ENCODE measurements at regions not wholly inside any gene's neighbourhood (a gene's known extent, or its start where the extent isn't known, plus 50 kb on each side); places are given as distances from the start of the nearest gene placed in this dataset.

DNA sequence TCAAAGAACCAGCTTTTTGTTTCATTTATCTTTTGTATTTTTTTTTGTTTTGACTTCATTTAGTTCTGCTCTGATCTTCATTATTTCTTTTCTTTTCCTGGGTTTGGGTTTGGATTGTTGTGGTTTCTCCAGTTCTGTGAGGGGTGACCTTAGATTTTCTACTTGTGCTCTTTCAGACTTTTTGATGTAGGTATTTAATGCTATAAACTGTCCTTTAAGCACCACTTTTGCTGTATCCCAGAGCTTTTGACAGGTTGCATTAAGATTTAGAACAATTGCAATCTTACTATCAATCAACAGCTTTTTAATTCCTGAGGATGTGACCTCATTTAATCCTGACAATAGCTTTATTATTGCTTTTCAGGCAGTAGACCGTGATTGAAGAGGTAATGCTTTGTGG, 94.3 kb downstream of the ZNF280B start:
- Histone ChIP-seq H3K27ac (ENCODE audit: insufficient read depth, low read depth, low read length, poor library complexity, severe bottlenecking) (no peak overlapping the region), H3K4me3 (ENCODE audit: insufficient read depth, low read depth, low read length) (no peak overlapping the region), H3K27me3 (ENCODE audit: control insufficient read depth, insufficient read depth, low read length, poor library complexity, severe bottlenecking) (peaks cover 92% of the 10 kb centered on the region), H3K36me3 (ENCODE audit: control insufficient read depth, insufficient read depth, low read length) (no peaks in the 10 kb centered on the region), H3K9me3 (ENCODE audit: control insufficient read depth, low read length) (no peaks in the 10 kb centered on the region), H3K4me1 (ENCODE audit: control insufficient read depth, insufficient read depth, low read length) (no peaks in the 10 kb centered on the region)
- 67 to 71% methylated on average over 1 of the region's 1 CpG for WGBS, 2 experiments

DNA sequence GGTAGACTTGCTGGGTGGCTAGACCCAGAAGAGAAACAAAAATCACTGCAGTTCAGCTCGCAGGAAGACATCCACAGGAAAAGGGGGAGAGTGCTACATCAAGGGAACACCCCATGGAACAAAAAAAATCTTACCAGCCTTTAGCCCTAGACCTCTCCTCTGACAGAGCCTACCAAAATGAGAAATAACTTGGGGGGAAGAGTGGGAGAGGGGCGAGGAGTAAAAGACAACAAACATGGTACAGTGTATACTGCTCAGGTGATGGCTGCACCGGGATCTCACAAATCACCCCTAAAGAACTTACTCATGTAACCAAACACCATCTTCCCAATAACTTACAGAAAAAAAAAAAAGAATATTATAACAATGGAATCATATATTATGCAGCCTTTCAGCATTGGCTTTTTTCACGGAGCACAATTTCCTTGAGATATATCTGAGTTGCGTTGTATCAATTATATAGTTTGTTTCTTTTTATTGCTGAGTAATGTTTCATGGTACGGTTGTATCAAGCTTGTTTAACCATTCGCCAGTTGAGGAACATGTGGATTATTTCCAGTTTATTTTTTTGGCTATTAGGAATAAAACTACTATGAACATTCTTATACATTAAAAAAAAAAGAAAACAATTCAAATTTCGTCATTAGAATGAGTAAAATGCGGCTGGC, 90.9 kb downstream of the ZNF280B start:
- no peaks in the 10 kb centered on the region for H3K4me1 ChIP-seq (ENCODE audit: control insufficient read depth, insufficient read depth, low read length)
- no peak overlapping the region for H3K27ac ChIP-seq (ENCODE audit: insufficient read depth, low read depth, low read length, poor library complexity, severe bottlenecking)
- 75 to 78% methylated on average over 8 of the region's 9 CpGs for WGBS, 2 experiments
- no peaks in the 10 kb centered on the region for H3K36me3 ChIP-seq (ENCODE audit: control insufficient read depth, insufficient read depth, low read length)
- no peak overlapping the region for H3K4me3 ChIP-seq (ENCODE audit: insufficient read depth, low read depth, low read length)
- H3K9me3 ChIP-seq (ENCODE audit: control insufficient read depth, low read length), result no peaks in the 10 kb centered on the region
- peaks cover 97% of the 10 kb centered on the region for H3K27me3 ChIP-seq (ENCODE audit: control insufficient read depth, insufficient read depth, low read length, poor library complexity, severe bottlenecking)

DNA sequence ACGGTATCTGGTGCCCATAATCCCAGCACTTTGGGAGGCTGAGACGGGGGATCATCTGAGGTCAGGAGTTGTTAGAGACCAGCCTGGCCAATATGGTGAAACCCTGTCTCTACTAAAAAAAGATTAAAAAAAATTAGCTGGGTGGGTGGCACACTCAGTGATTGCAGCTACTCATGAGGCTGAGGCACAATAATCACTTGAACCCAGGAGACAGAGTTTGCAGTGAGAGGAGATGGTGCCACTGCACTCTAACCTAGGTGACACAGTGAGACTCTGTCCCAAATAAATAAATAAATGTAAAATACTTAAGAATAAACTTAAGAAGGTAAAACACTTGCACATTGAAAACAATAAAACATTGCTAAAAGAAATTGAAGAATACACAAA, 90.4 kb downstream of the ZNF280B start:
- Histone ChIP-seq H3K4me1 (ENCODE audit: control insufficient read depth, insufficient read depth, low read length) (no peaks in the 10 kb centered on the region), H3K27ac (ENCODE audit: insufficient read depth, low read depth, low read length, poor library complexity, severe bottlenecking) (no peak overlapping the region), H3K27me3 (ENCODE audit: control insufficient read depth, insufficient read depth, low read length, poor library complexity, severe bottlenecking) (peaks cover 94% of the 10 kb centered on the region), H3K9me3 (ENCODE audit: control insufficient read depth, low read length) (no peaks in the 10 kb centered on the region), H3K36me3 (ENCODE audit: control insufficient read depth, insufficient read depth, low read length) (no peaks in the 10 kb centered on the region), H3K4me3 (ENCODE audit: insufficient read depth, low read depth, low read length) (no peak overlapping the region)
- WGBS, 2 experiments, result 89 to 92% methylated on average over 2 of the region's 2 CpGs

DNA sequence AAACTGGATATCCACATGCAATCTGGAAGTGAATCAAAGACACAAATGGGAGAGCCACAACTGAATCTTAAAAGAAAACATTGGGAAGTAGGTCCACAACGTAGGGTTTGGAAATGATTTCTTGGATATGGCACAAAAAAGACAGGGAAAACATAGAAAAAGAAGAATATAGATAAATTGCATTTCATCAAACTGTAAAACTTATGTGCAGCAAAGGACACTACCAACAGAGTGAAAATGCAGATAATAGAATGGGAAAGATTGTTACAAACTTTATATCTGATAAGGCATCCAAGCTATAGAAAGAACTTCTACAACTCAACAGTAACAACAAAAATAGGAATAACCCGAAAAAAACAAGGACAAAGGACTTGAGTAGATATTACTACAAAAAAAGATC, 89.6 kb downstream of the ZNF280B start:
- H3K9me3 ChIP-seq (ENCODE audit: control insufficient read depth, low read length), result no peaks in the 10 kb centered on the region
- H3K27me3 ChIP-seq (ENCODE audit: control insufficient read depth, insufficient read depth, low read length, poor library complexity, severe bottlenecking), result peaks cover 91% of the 10 kb centered on the region
- H3K4me3 ChIP-seq (ENCODE audit: insufficient read depth, low read depth, low read length), result no peak overlapping the region
- no peaks in the 10 kb centered on the region for H3K4me1 ChIP-seq (ENCODE audit: control insufficient read depth, insufficient read depth, low read length)
- H3K36me3 ChIP-seq (ENCODE audit: control insufficient read depth, insufficient read depth, low read length), result no peaks in the 10 kb centered on the region
- 43 to 60% methylated on average over 1 to 2 of the region's 2 CpGs for WGBS, 2 experiments
- H3K27ac ChIP-seq (ENCODE audit: insufficient read depth, low read depth, low read length, poor library complexity, severe bottlenecking), result no peak overlapping the region

DNA sequence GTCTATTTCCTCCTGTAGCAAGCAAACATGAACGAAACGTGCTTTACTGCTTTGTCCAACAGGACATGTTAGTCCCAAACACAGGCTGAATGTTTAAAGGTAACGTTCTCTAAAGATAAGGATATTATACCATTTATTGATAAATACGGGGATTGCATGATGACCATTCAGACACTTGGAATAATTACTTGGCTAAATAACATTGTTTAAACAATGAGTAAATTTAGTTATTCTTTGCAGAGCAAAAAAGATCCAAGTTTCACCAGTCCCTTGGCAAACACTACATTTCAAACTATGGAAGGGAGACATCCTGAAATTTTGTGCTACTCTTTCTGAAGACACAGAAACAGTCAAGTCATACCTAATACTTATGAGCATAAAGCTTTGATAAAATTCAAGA, 88.0 kb downstream of the ZNF280B start:
- WGBS, 2 experiments, result 70 to 73% methylated on average over 3 to 4 of the region's 4 CpGs
- Histone ChIP-seq H3K9me3 (ENCODE audit: control insufficient read depth, low read length) (no peaks in the 10 kb centered on the region), H3K27me3 (ENCODE audit: control insufficient read depth, insufficient read depth, low read length, poor library complexity, severe bottlenecking) (peaks cover 88% of the 10 kb centered on the region), H3K4me3 (ENCODE audit: insufficient read depth, low read depth, low read length) (no peak overlapping the region), H3K36me3 (ENCODE audit: control insufficient read depth, insufficient read depth, low read length) (no peaks in the 10 kb centered on the region), H3K4me1 (ENCODE audit: control insufficient read depth, insufficient read depth, low read length) (no peaks in the 10 kb centered on the region), H3K27ac (ENCODE audit: insufficient read depth, low read depth, low read length, poor library complexity, severe bottlenecking) (no peak overlapping the region)

DNA sequence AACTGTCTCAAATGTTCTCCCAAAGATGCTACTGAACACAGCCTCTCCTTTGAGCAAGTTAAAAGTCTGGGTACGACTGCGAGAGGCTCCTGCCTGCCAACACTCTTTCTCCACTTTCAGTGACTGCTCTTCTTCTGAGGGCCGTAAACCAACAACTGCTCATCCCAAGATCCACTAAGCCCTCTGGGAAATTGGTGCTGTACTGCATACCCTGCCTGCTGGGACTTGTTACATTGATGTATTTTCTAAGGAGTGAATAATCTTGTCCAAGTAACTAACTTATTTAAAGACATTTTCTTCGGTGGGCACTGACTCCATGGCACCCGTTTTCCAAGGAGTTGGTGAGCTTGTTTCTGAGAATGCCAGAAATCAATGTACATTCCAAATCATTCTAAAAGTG, 87.2 kb downstream of the ZNF280B start:
- Histone ChIP-seq H3K9me3 (ENCODE audit: control insufficient read depth, low read length) (no peaks in the 10 kb centered on the region), H3K27ac (ENCODE audit: insufficient read depth, low read depth, low read length, poor library complexity, severe bottlenecking) (no peak overlapping the region), H3K27me3 (ENCODE audit: control insufficient read depth, insufficient read depth, low read length, poor library complexity, severe bottlenecking) (peaks cover 88% of the 10 kb centered on the region), H3K4me1 (ENCODE audit: control insufficient read depth, insufficient read depth, low read length) (no peaks in the 10 kb centered on the region), H3K4me3 (ENCODE audit: insufficient read depth, low read depth, low read length) (no peak overlapping the region), H3K36me3 (ENCODE audit: control insufficient read depth, insufficient read depth, low read length) (no peaks in the 10 kb centered on the region)
- 54 to 67% methylated on average over 3 to 5 of the region's 5 CpGs for WGBS, 2 experiments

DNA sequence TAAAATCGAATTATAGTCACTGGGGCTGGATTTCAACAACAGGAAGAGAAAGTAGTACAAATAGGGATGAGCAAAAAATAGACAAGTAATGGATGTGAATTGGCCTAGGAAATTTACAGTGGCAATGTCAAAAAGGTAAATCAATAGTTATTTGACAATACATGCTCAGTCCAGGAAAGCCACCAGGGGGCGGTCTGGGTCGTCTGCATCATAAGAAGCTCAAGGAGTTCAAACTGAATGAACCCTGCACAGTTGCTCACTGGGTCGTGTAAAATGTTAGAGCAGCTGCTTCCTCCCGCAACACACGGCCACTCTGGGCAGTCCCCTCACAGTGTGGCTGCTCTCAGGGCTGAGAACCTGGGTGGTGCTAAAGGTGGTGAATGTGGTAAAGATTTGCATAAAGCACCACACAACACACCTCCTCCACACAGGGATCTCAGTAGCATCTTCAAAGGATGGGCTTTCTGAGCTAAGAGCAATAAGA, 85.9 kb downstream of the ZNF280B start:
- no peaks in the 10 kb centered on the region for H3K36me3 ChIP-seq (ENCODE audit: control insufficient read depth, insufficient read depth, low read length)
- H3K9me3 ChIP-seq (ENCODE audit: control insufficient read depth, low read length), result no peaks in the 10 kb centered on the region
- 4 to 7% methylated on average over 6 of the region's 6 CpGs for WGBS, 2 experiments
- H3K4me3 ChIP-seq (ENCODE audit: insufficient read depth, low read depth, low read length), result no peak overlapping the region
- no peaks in the 10 kb centered on the region for H3K4me1 ChIP-seq (ENCODE audit: control insufficient read depth, insufficient read depth, low read length)
- H3K27ac ChIP-seq (ENCODE audit: insufficient read depth, low read depth, low read length, poor library complexity, severe bottlenecking), result no peak overlapping the region
- peaks cover 88% of the 10 kb centered on the region for H3K27me3 ChIP-seq (ENCODE audit: control insufficient read depth, insufficient read depth, low read length, poor library complexity, severe bottlenecking)

DNA sequence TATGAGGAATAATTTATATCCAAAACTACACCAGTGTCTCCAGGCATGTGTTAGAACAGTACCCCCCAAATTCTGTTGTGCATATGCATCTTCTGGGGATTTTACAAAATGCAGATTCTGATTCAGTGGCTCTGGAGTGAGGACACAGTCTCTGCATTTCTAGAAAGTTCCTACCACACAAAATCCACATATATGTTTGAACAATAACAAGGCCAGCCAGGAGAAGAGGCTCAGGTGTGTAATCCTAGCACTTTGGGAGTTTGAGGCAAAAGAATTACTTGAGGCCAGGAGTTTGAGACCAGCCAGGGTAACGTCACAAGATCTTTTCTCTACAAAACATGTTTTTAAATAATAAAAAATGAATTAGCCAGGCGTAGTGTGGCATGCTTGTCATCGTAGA, 84.9 kb downstream of the ZNF280B start:
- Histone ChIP-seq H3K36me3 (ENCODE audit: control insufficient read depth, insufficient read depth, low read length) (no peaks in the 10 kb centered on the region), H3K4me3 (ENCODE audit: insufficient read depth, low read depth, low read length) (no peak overlapping the region), H3K27ac (ENCODE audit: insufficient read depth, low read depth, low read length, poor library complexity, severe bottlenecking) (no peak overlapping the region), H3K27me3 (ENCODE audit: control insufficient read depth, insufficient read depth, low read length, poor library complexity, severe bottlenecking) (peaks cover 86% of the 10 kb centered on the region), H3K4me1 (ENCODE audit: control insufficient read depth, insufficient read depth, low read length) (no peaks in the 10 kb centered on the region), H3K9me3 (ENCODE audit: control insufficient read depth, low read length) (no peaks in the 10 kb centered on the region)
- 90 to 97% methylated on average over 2 to 3 of the region's 3 CpGs for whole genome bisulfite sequencing, 2 experiments

DNA sequence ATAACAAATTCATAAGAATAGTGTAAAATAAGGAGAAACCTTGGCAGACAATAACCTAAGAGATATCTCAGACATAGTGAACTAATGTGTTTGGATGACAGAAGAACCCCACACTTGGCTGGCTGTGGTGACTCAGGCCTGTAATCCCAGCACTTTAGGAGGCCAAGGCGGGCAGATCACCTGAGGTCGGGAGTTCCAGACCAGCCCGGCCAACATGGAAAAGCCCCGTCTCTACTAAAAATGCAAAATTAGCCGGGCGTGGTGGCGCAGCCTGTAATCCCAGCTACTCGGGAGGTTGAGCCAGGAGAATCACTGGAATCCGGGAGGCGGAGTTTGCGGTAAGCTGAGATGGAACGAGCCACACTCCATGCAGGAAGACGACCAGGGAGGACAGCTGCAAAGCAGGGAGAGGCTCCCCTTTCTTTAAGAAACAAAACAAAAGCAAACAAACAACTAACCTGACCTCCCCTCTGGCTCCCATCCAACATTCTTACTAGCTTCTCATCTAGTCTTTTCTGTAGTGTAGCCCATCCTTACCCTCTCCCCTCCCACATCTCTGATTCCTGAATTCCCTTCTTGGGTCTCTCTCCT, 84.2 kb downstream of the ZNF280B start:
- Histone ChIP-seq H3K4me1 (ENCODE audit: control insufficient read depth, insufficient read depth, low read length) (no peaks in the 10 kb centered on the region), H3K27ac (ENCODE audit: insufficient read depth, low read depth, low read length, poor library complexity, severe bottlenecking) (no peak overlapping the region), H3K36me3 (ENCODE audit: control insufficient read depth, insufficient read depth, low read length) (no peaks in the 10 kb centered on the region), H3K27me3 (ENCODE audit: control insufficient read depth, insufficient read depth, low read length, poor library complexity, severe bottlenecking) (peaks cover 86% of the 10 kb centered on the region), H3K9me3 (ENCODE audit: control insufficient read depth, low read length) (no peaks in the 10 kb centered on the region), H3K4me3 (ENCODE audit: insufficient read depth, low read depth, low read length) (no peak overlapping the region)
- 54 to 55% methylated on average over 13 of the region's 13 CpGs for WGBS, 2 experiments

DNA sequence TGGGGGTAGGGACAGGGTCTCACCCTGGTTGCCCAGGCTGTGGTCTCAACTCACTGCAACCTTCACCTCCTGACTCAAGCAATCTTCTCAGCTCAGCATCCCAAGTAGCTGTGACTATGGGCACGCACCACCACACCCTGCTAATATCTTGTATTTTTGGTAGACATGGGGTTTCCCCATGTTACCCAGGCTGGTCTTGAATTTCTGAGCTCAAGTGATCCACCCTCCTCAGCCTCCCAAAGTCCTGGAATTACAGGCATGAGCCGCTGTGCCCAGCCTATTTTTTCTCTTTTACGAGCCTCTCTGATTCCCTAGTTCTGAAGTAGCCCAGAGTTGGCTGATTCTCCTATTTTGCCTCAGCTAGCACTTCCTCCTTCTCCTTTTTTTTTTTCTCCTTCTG, 83.6 kb downstream of the ZNF280B start:
- H3K27me3 ChIP-seq (ENCODE audit: control insufficient read depth, insufficient read depth, low read length, poor library complexity, severe bottlenecking), result peaks cover 86% of the 10 kb centered on the region
- no peak overlapping the region for H3K27ac ChIP-seq (ENCODE audit: insufficient read depth, low read depth, low read length, poor library complexity, severe bottlenecking)
- no peaks in the 10 kb centered on the region for H3K36me3 ChIP-seq (ENCODE audit: control insufficient read depth, insufficient read depth, low read length)
- WGBS, 2 experiments, result 89 to 90% methylated on average over 3 of the region's 3 CpGs
- H3K4me1 ChIP-seq (ENCODE audit: control insufficient read depth, insufficient read depth, low read length), result no peaks in the 10 kb centered on the region
- no peaks in the 10 kb centered on the region for H3K9me3 ChIP-seq (ENCODE audit: control insufficient read depth, low read length)
- no peak overlapping the region for H3K4me3 ChIP-seq (ENCODE audit: insufficient read depth, low read depth, low read length)
